ENCODE measurements at regions not wholly inside any gene's neighbourhood (a gene's known extent, or its start where the extent isn't known, plus 50 kb on each side); places are given as distances from the start of the nearest gene placed in this dataset.

DNA sequence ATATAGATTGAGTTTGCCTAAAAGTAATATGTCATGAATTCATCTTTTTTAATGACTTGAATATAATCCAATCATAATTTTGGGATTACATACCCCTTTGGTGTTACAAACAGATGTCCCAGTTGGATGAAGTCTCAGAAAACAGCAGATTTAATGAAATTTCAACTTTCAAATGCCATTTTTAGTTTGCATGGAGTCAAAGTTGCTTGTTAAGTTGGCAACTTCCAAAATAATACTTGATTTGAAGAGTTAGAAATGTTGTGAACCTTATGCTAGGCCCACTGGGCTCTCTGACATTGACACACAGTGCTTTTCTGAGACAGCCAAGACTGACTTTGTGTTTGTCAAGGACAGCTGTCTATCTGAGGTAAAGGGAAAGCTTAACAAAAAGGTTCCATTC is 248.1 kb downstream of the KIF20B start:
- no peak for TF ChIP-seq EZH2phosphoT487 (IDR thresholded peaks at IDR 0.05; ENCODE audit: borderline replicate concordance, low read depth, low read length)
- TF ChIP-seq, protein P1, sequence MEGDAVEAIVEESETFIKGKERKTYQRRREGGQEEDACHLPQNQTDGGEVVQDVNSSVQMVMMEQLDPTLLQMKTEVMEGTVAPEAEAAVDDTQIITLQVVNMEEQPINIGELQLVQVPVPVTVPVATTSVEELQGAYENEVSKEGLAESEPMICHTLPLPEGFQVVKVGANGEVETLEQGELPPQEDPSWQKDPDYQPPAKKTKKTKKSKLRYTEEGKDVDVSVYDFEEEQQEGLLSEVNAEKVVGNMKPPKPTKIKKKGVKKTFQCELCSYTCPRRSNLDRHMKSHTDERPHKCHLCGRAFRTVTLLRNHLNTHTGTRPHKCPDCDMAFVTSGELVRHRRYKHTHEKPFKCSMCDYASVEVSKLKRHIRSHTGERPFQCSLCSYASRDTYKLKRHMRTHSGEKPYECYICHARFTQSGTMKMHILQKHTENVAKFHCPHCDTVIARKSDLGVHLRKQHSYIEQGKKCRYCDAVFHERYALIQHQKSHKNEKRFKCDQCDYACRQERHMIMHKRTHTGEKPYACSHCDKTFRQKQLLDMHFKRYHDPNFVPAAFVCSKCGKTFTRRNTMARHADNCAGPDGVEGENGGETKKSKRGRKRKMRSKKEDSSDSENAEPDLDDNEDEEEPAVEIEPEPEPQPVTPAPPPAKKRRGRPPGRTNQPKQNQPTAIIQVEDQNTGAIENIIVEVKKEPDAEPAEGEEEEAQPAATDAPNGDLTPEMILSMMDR (conservative IDR thresholded peaks at IDR 0.05; ENCODE audit: low read length), result no peak

Measured in OCI-LY7 (cell line).